ENCODE measurements at regions not wholly inside any gene's neighbourhood (a gene's known extent, or its start where the extent isn't known, plus 50 kb on each side); places are given as distances from the start of the nearest gene placed in this dataset.

DNA sequence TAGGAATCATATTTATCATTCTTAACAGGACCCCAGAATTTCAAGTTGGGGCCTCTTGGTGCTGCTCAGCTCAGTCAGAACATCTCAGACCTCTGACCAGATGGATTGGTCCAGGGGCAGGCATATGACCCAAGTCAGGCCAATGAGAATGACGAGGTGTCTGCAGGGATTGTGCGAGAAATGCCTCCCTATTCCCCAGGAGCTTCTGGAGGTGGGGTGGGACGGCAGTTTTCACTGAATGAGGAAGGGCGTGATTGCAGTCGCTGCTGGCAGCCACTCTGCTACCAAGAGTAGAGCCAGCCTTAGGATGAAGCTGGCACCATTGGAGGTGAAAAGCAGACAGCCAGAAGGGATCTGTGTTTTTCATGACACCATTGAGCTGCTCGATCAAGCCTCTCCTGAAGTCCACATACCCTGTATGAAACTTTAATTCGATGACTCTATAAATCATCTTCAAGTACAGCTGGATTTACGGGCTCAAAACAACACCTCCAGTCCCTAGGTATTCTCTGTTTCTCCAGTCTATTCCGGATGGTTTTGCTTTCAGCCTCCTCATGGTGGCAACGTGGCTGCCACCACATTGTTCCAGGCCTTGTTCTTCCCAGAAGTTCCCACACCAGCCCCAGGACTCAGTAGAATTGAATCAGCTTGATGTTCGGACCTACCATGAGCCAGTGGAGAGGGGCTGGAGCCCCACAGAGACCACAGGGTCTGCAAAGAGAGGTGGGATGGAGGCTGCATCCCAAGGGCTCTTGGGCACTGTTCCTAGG is 70.2 kb upstream of the ADAMTS2 start:
- H3K27me3 Mint-ChIP-seq (ENCODE audit: insufficient read depth, low read depth), result peaks cover 4% of the 10 kb centered on the region
- Histone ChIP-seq H3K79me2 (ENCODE audit: low read depth) (no peaks in the 10 kb centered on the region), H3K4me3 (no peak overlapping the region), H3K4me1 (no peaks in the 10 kb centered on the region), H3K36me3 (no peaks in the 10 kb centered on the region), H3K9me3 (ENCODE audit: low read depth) (no peaks in the 10 kb centered on the region), H3K27me3 (no peaks in the 10 kb centered on the region), H3K9ac (no peak overlapping the region), H3K27ac (no peak overlapping the region), H3K4me2 (no peak overlapping the region), H4K20me1 (ENCODE audit: low read depth) (no peaks in the 10 kb centered on the region), H3F3A (ENCODE audit: low read depth) (no peaks in the 10 kb centered on the region), H2AFZ (replicated peaks) (no peak overlapping the region)
- no peak for DNase-seq (ENCODE audit: low spot score)
- H3K4me3 Mint-ChIP-seq, result peak overlapping the region; percentile 38
- no peaks in the 10 kb centered on the region for H3K36me3 Mint-ChIP-seq
- peaks cover 13% of the 10 kb centered on the region for H3K4me1 Mint-ChIP-seq
- TF ChIP-seq EZH2phosphoT487 (IDR thresholded peaks at IDR 0.05), result no peak
- TF ChIP-seq, protein P1, sequence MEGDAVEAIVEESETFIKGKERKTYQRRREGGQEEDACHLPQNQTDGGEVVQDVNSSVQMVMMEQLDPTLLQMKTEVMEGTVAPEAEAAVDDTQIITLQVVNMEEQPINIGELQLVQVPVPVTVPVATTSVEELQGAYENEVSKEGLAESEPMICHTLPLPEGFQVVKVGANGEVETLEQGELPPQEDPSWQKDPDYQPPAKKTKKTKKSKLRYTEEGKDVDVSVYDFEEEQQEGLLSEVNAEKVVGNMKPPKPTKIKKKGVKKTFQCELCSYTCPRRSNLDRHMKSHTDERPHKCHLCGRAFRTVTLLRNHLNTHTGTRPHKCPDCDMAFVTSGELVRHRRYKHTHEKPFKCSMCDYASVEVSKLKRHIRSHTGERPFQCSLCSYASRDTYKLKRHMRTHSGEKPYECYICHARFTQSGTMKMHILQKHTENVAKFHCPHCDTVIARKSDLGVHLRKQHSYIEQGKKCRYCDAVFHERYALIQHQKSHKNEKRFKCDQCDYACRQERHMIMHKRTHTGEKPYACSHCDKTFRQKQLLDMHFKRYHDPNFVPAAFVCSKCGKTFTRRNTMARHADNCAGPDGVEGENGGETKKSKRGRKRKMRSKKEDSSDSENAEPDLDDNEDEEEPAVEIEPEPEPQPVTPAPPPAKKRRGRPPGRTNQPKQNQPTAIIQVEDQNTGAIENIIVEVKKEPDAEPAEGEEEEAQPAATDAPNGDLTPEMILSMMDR (IDR thresholded peaks at IDR 0.05), result no peak
- TF ChIP-seq EZH2 (IDR thresholded peaks at IDR 0.05), result no peak
- H3K27ac Mint-ChIP-seq, result no peak overlapping the region
- H3K9me3 Mint-ChIP-seq, result no peaks in the 10 kb centered on the region

DNA sequence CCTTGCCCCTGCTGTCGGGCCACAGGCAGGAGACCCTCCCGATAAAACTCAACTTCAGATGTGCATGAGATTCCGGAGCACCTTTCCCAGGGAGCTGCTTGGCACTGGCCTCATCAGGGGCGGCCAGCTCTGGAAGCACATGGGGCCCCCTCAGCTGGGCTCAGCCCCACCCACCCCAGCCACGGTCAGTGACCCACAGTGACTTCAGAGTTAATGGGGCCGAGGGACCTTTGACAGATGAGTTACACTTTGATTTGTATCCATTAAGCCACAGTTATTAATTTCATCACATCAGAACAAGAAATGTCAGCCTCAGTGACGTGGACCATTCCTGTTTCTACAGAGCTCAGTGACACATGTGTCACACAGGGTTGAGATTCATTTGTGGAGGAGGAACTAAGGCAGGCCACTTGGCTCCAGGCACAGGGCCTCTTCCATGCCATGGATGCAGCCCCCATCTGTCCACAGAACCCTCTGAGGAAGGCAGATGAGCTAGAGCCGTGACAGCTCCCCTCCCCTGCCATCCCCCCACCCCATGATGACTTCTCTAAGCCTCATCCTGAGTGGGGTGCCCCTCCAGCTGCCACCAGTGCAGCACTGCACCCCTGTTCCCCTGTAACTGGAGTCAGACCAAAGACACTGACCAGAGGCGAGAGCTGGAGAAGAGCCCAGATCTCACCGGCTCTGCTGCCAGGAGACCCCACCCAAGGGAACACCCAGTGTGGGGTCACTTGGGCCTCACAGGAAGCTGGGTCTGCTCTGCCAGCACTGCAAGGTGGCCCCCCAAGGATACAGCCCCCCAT is 69.4 kb upstream of the ADAMTS2 start:
- Histone ChIP-seq H3K79me2 (ENCODE audit: low read depth) (no peaks in the 10 kb centered on the region), H3K27me3 (no peaks in the 10 kb centered on the region), H4K20me1 (ENCODE audit: low read depth) (no peaks in the 10 kb centered on the region), H3F3A (ENCODE audit: low read depth) (no peaks in the 10 kb centered on the region), H3K27ac (no peak overlapping the region), H3K9me3 (ENCODE audit: low read depth) (no peaks in the 10 kb centered on the region), H2AFZ (replicated peaks) (no peak overlapping the region), H3K4me2 (no peak overlapping the region), H3K36me3 (no peaks in the 10 kb centered on the region), H3K4me3 (no peak overlapping the region), H3K4me1 (no peaks in the 10 kb centered on the region), H3K9ac (no peak overlapping the region)
- H3K27ac Mint-ChIP-seq, result no peak overlapping the region
- H3K9me3 Mint-ChIP-seq, result no peaks in the 10 kb centered on the region
- TF ChIP-seq, protein P1 (IDR thresholded peaks at IDR 0.05), result no peak
- TF ChIP-seq EZH2phosphoT487 (IDR thresholded peaks at IDR 0.05) (no peak), EZH2 (IDR thresholded peaks at IDR 0.05) (no peak)
- peaks cover 13% of the 10 kb centered on the region for H3K4me1 Mint-ChIP-seq
- H3K27me3 Mint-ChIP-seq (ENCODE audit: insufficient read depth, low read depth), result peaks cover 4% of the 10 kb centered on the region
- H3K36me3 Mint-ChIP-seq, result no peaks in the 10 kb centered on the region
- DNase-seq (ENCODE audit: low spot score), result no peak
- no peak overlapping the region for H3K4me3 Mint-ChIP-seq

DNA sequence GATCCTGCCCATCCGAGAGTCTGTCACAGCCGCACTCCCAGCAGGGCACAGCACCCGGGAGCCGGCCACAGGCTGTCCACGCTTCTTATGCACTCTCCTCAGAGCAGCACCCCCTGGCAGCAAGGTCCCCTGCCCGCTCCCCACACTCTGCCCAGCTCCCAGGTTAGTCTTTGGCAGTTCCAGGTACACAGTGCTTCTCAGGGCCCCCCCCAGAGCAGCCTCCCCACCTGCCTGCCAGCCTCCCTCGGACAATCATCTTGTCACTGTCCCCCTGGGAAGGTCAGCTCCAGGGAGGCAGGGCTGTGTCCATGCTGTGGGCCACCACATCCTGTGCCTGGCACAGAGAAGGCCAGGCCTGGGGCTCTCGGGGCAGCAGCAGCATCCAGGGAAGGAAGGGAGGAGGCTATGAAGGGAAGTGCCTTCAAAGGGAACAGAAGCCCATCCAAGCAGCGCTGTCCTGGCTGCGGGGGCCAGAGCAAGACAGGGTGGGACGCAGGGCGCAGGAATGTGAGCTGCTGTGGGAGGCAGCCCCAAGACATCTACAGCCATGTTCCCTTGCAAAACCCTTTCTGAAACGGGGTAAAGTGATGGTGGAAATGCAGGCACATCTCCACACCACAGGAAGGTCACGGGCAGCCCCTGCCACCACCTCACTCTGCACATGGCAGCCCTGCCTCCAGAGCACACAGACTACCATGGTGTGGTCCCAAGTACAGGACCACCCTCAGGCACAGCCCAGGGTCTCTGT is 68.6 kb upstream of the ADAMTS2 start:
- H3K9me3 ChIP-seq (ENCODE audit: low read depth), result no peaks in the 10 kb centered on the region
- no peak overlapping the region for H3K4me2 ChIP-seq
- H3K27ac ChIP-seq, result no peak overlapping the region
- H3K9ac ChIP-seq, result no peak overlapping the region
- H3F3A ChIP-seq (ENCODE audit: low read depth), result no peaks in the 10 kb centered on the region
- H3K36me3 ChIP-seq, result no peaks in the 10 kb centered on the region
- no peak for DNase-seq (ENCODE audit: low spot score)
- H3K27ac Mint-ChIP-seq, result no peak overlapping the region
- no peaks in the 10 kb centered on the region for H3K4me1 ChIP-seq
- H4K20me1 ChIP-seq (ENCODE audit: low read depth), result no peaks in the 10 kb centered on the region
- H2AFZ ChIP-seq (replicated peaks), result no peak overlapping the region
- H3K4me3 ChIP-seq, result no peak overlapping the region
- no peaks in the 10 kb centered on the region for H3K36me3 Mint-ChIP-seq
- H3K27me3 Mint-ChIP-seq (ENCODE audit: insufficient read depth, low read depth), result peaks cover 6% of the 10 kb centered on the region
- H3K4me3 Mint-ChIP-seq, result no peak overlapping the region
- peaks cover 13% of the 10 kb centered on the region for H3K4me1 Mint-ChIP-seq
- TF ChIP-seq EZH2 (IDR thresholded peaks at IDR 0.05) (no peak), EZH2phosphoT487 (IDR thresholded peaks at IDR 0.05) (no peak)
- H3K27me3 ChIP-seq, result no peaks in the 10 kb centered on the region
- no peaks in the 10 kb centered on the region for H3K79me2 ChIP-seq (ENCODE audit: low read depth)
- no peaks in the 10 kb centered on the region for H3K9me3 Mint-ChIP-seq

Data from neural progenitor cell (in vitro differentiated cells).